Neuron (in vitro differentiated cells): ENCODE measurements at regions not wholly inside any gene's neighbourhood (a gene's known extent, or its start where the extent isn't known, plus 50 kb on each side); places are given as distances from the start of the nearest gene placed in this dataset.
A peak's percentile ranks its signal among the peaks of the same experiment; 100 is the strongest.

Experiments used
- H2AFZ ChIP-seq: one replicate; pipeline ENCODE4 v1.6.1; 2013; ENCODE audit warnings: low read depth, mild to moderate bottlenecking, inconsistent platforms, low read length, moderate library complexity
- H3K27me3 ChIP-seq: one replicate; pipeline ENCODE4 v1.6.1; 2013; ENCODE audit warnings: low read length; ENCODE audit not compliant: insufficient read depth
- H3K36me3 ChIP-seq: one replicate; pipeline ENCODE4 v1.6.1; 2013; ENCODE audit warnings: low read length; ENCODE audit not compliant: insufficient read depth
- H3K4me1 ChIP-seq: one replicate; pipeline ENCODE4 v1.6.1; 2013; ENCODE audit warnings: low read length; ENCODE audit not compliant: insufficient read depth
- H3K4me3 ChIP-seq: 2 replicates; pipeline ENCODE4 v1.5.1; 2013; ENCODE audit warnings: mild to moderate bottlenecking, low read length, moderate library complexity
- H3K9me3 ChIP-seq: one replicate; pipeline ENCODE4 v1.6.1; 2013; ENCODE audit warnings: low read length

- Histone ChIP-seq H3K4me1 (no peaks in the 10 kb centered on the region), H3K4me3 (no peak overlapping the region), H3K9me3 (no peaks in the 10 kb centered on the region), H3K27me3 (no peaks in the 10 kb centered on the region), H3K36me3 (no peaks in the 10 kb centered on the region), H2AFZ (no peak overlapping the region)
Measured at GRCh38 chr12:78674311-78675090, 190.1 kb upstream of the SYT1 start.

GRCh38 chr12:78680596-78680995 is 184.0 kb upstream of the SYT1 start:
- no peaks in the 10 kb centered on the region for H3K4me1 ChIP-seq
- H2AFZ ChIP-seq: peak overlapping the region; percentile 55
- H3K4me3 ChIP-seq: no peak overlapping the region
- no peaks in the 10 kb centered on the region for H3K36me3 ChIP-seq
- no peaks in the 10 kb centered on the region for H3K9me3 ChIP-seq
- no peaks in the 10 kb centered on the region for H3K27me3 ChIP-seq

- Histone ChIP-seq H3K4me1 (no peaks in the 10 kb centered on the region), H2AFZ (no peak overlapping the region), H3K27me3 (no peaks in the 10 kb centered on the region), H3K36me3 (no peaks in the 10 kb centered on the region), H3K9me3 (no peaks in the 10 kb centered on the region), H3K4me3 (no peak overlapping the region)
Measured at GRCh38 chr12:78683031-78683430, 181.5 kb upstream of the SYT1 start.

GRCh38 chr12:78683626-78684025 is 180.9 kb upstream of the SYT1 start:
- Histone ChIP-seq H3K4me3 (no peak overlapping the region), H3K4me1 (no peaks in the 10 kb centered on the region), H3K9me3 (no peaks in the 10 kb centered on the region), H2AFZ (no peak overlapping the region), H3K36me3 (no peaks in the 10 kb centered on the region), H3K27me3 (no peaks in the 10 kb centered on the region)

GRCh38 chr12:78684419-78684818 is 180.2 kb upstream of the SYT1 start:
- no peaks in the 10 kb centered on the region for H3K36me3 ChIP-seq
- no peak overlapping the region for H3K4me3 ChIP-seq
- H2AFZ ChIP-seq: no peak overlapping the region
- H3K27me3 ChIP-seq: no peaks in the 10 kb centered on the region
- no peaks in the 10 kb centered on the region for H3K9me3 ChIP-seq
- H3K4me1 ChIP-seq: no peaks in the 10 kb centered on the region

- no peak overlapping the region for H3K4me3 ChIP-seq
- no peak overlapping the region for H2AFZ ChIP-seq
Measured at GRCh38 chr12:78695749-78696148, 168.8 kb upstream of the SYT1 start.

GRCh38 chr12:78696267-78696666 is 168.3 kb upstream of the SYT1 start:
- H3K27me3 ChIP-seq: no peaks in the 10 kb centered on the region
- no peaks in the 10 kb centered on the region for H3K4me1 ChIP-seq
- no peaks in the 10 kb centered on the region for H3K9me3 ChIP-seq
- no peak overlapping the region for H3K4me3 ChIP-seq
- H3K36me3 ChIP-seq: no peaks in the 10 kb centered on the region
- H2AFZ ChIP-seq: no peak overlapping the region

More at GRCh38 chr12:78695749-78696148, 168.8 kb upstream of the SYT1 start:
- Histone ChIP-seq H3K9me3 (no peaks in the 10 kb centered on the region), H3K36me3 (no peaks in the 10 kb centered on the region), H3K4me1 (no peaks in the 10 kb centered on the region), H3K27me3 (no peaks in the 10 kb centered on the region)

- no peaks in the 10 kb centered on the region for H3K36me3 ChIP-seq
- H2AFZ ChIP-seq: no peak overlapping the region
- no peaks in the 10 kb centered on the region for H3K4me1 ChIP-seq
- H3K27me3 ChIP-seq: no peaks in the 10 kb centered on the region
- H3K4me3 ChIP-seq: no peak overlapping the region
- H3K9me3 ChIP-seq: no peaks in the 10 kb centered on the region
Measured at GRCh38 chr12:78697817-78698415, 166.7 kb upstream of the SYT1 start.

- no peak overlapping the region for H3K4me3 ChIP-seq
- H3K36me3 ChIP-seq: no peaks in the 10 kb centered on the region
- H2AFZ ChIP-seq: no peak overlapping the region
- H3K27me3 ChIP-seq: no peaks in the 10 kb centered on the region
- H3K4me1 ChIP-seq: no peaks in the 10 kb centered on the region
- no peaks in the 10 kb centered on the region for H3K9me3 ChIP-seq
Measured at GRCh38 chr12:78698747-78699146, 165.8 kb upstream of the SYT1 start.

GRCh38 chr12:78700565-78700964 is 164.0 kb upstream of the SYT1 start:
- H2AFZ ChIP-seq: no peak overlapping the region
- H3K36me3 ChIP-seq: no peaks in the 10 kb centered on the region
- H3K27me3 ChIP-seq: no peaks in the 10 kb centered on the region
- no peaks in the 10 kb centered on the region for H3K4me1 ChIP-seq
- no peaks in the 10 kb centered on the region for H3K9me3 ChIP-seq
- H3K4me3 ChIP-seq: no peak overlapping the region

GRCh38 chr12:78703820-78704525 is 160.6 kb upstream of the SYT1 start:
- no peak overlapping the region for H2AFZ ChIP-seq
- no peaks in the 10 kb centered on the region for H3K36me3 ChIP-seq
- H3K4me1 ChIP-seq: no peaks in the 10 kb centered on the region
- H3K27me3 ChIP-seq: no peaks in the 10 kb centered on the region
- no peak overlapping the region for H3K4me3 ChIP-seq
- H3K9me3 ChIP-seq: no peaks in the 10 kb centered on the region

GRCh38 chr12:78711954-78712353 is 152.6 kb upstream of the SYT1 start:
- H2AFZ ChIP-seq: no peak overlapping the region
- no peaks in the 10 kb centered on the region for H3K27me3 ChIP-seq
- H3K36me3 ChIP-seq: no peaks in the 10 kb centered on the region
- no peaks in the 10 kb centered on the region for H3K9me3 ChIP-seq
- no peak overlapping the region for H3K4me3 ChIP-seq
- H3K4me1 ChIP-seq: peaks cover 14% of the 10 kb centered on the region

- H3K4me1 ChIP-seq: peaks cover 14% of the 10 kb centered on the region
- no peaks in the 10 kb centered on the region for H3K9me3 ChIP-seq
Measured at GRCh38 chr12:78712834-78713481, 151.6 kb upstream of the SYT1 start.

More at GRCh38 chr12:78712834-78713481, 151.6 kb upstream of the SYT1 start:
- Histone ChIP-seq H3K36me3 (no peaks in the 10 kb centered on the region), H2AFZ (no peak overlapping the region), H3K27me3 (no peaks in the 10 kb centered on the region), H3K4me3 (no peak overlapping the region)
